OCI-LY1 (cell line): ENCODE measurements at regions not wholly inside any gene's neighbourhood (a gene's known extent, or its start where the extent isn't known, plus 50 kb on each side); places are given as distances from the start of the nearest gene placed in this dataset.

ENCODE experiments used
- H2AFZ ChIP-seq: fragments of 200-600 bp; sonication (generic), shearing (Covaris generic); 2 replicates; pipeline ENCODE4 v1.6.0; 2014; ENCODE audit warnings: antibody characterized with exemption, mild to moderate bottlenecking, low read length
- H3F3A ChIP-seq: fragments of 200-600 bp; sonication (generic), shearing (Covaris generic); 2 replicates; pipeline ENCODE4 v1.6.0; 2014; ENCODE audit warnings: mild to moderate bottlenecking, antibody characterized with exemption, low read length, moderate library complexity; ENCODE audit not compliant: insufficient read depth
- H3K27ac ChIP-seq: fragments of 200-600 bp; sonication (generic); 2 replicates; pipeline ENCODE4 v1.5.1; 2014; ENCODE audit warnings: low read length, mixed run types, mild to moderate bottlenecking, low read depth; ENCODE audit not compliant: poor library complexity, severe bottlenecking
- H3K27me3 ChIP-seq: fragments of 200-600 bp; sonication (generic); 2 replicates; pipeline ENCODE4 v1.6.0; 2014; ENCODE audit warnings: antibody characterized with exemption, mild to moderate bottlenecking, low read length, moderate library complexity; ENCODE audit not compliant: insufficient read depth
- H3K36me3 ChIP-seq: fragments of 200-600 bp; sonication (generic); 2 replicates; pipeline ENCODE4 v1.6.1; 2014; ENCODE audit warnings: mild to moderate bottlenecking, antibody characterized with exemption, low read length, moderate library complexity, mixed read lengths; ENCODE audit not compliant: insufficient read depth
- H3K4me1 ChIP-seq: fragments of 200-600 bp; sonication (generic); 2 replicates; pipeline ENCODE4 v1.5.1; 2014; ENCODE audit warnings: mild to moderate bottlenecking, low read length, moderate library complexity; ENCODE audit not compliant: insufficient read depth, severe bottlenecking
- H3K4me2 ChIP-seq: fragments of 200-600 bp; sonication (generic), shearing (Covaris generic); 2 replicates; pipeline ENCODE4 v1.6.1; 2014; ENCODE audit warnings: low read length
- H3K4me3 ChIP-seq: fragments of 200-600 bp; sonication (generic); 2 replicates; pipeline ENCODE4 v1.5.1; 2014; ENCODE audit warnings: low read length, low read depth, mild to moderate bottlenecking, mixed read lengths; ENCODE audit not compliant: poor library complexity, severe bottlenecking
- H3K79me2 ChIP-seq: fragments of 200-600 bp; shearing (Covaris generic); 2 replicates; pipeline ENCODE4 v1.6.1; 2016; ENCODE audit warnings: mixed run types, low read length, mixed read lengths; ENCODE audit not compliant: insufficient read depth
- H3K9ac ChIP-seq: fragments of 200-600 bp; sonication (generic), shearing (Covaris generic); 2 replicates; pipeline ENCODE4 v1.6.1; 2014; ENCODE audit warnings: mild to moderate bottlenecking, low read length, mixed read lengths
- H3K9me2 ChIP-seq: fragments of 200-600 bp; sonication (generic), shearing (Covaris generic); 2 replicates; pipeline ENCODE4 v1.6.1; 2014; ENCODE audit warnings: low read depth, mild to moderate bottlenecking, low read length, mixed read lengths
- H3K9me3 ChIP-seq: fragments of 200-600 bp; shearing (Covaris generic); 2 replicates; pipeline ENCODE4 v1.6.1; 2014; ENCODE audit warnings: low read length, mixed read lengths
- H4K20me1 ChIP-seq: fragments of 200-600 bp; sonication (generic), shearing (Covaris generic); 2 replicates; pipeline ENCODE4 v1.6.0; 2016; ENCODE audit warnings: mild to moderate bottlenecking, low read length; ENCODE audit not compliant: insufficient read depth
- EZH2 ChIP-seq: fragments of 200-600 bp; sonication (generic), shearing (Covaris generic); IDR thresholded peaks from 2 replicates; pipeline ENCODE4 v1.8.0; 2017; ENCODE audit warnings: borderline replicate concordance, mixed run types, mild to moderate bottlenecking, antibody characterized with exemption, low read length, moderate library complexity, mixed read lengths
- TF ChIP-seq, protein P1 (sequence below): fragments of 200-600 bp; sonication (generic), shearing (Covaris generic); IDR thresholded peaks from 2 replicates; pipeline ENCODE4 v1.5.1; 2017; ENCODE audit warnings: mild to moderate bottlenecking, antibody characterized with exemption, low read length, moderate library complexity, mixed read lengths

DNA sequence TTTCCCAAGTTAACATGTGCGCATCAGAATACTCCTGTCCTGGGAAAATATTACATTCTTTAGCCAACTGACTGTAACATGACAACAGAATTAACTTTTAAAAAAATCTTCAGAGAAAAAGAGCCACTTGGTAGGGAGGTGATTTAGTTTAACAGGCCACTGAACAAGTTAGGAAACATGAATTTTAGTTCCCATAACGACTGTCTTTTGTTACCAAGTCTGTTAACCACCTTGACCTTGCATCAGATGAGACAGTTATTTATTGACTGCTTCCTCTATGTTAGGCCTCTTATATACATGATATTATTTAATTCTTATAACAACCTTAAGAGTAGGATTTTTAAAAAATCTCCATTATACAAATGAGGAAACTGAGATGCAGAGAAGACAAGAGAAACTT, 268.6 kb downstream of the NDFIP2 start:
- TF ChIP-seq, protein P1, sequence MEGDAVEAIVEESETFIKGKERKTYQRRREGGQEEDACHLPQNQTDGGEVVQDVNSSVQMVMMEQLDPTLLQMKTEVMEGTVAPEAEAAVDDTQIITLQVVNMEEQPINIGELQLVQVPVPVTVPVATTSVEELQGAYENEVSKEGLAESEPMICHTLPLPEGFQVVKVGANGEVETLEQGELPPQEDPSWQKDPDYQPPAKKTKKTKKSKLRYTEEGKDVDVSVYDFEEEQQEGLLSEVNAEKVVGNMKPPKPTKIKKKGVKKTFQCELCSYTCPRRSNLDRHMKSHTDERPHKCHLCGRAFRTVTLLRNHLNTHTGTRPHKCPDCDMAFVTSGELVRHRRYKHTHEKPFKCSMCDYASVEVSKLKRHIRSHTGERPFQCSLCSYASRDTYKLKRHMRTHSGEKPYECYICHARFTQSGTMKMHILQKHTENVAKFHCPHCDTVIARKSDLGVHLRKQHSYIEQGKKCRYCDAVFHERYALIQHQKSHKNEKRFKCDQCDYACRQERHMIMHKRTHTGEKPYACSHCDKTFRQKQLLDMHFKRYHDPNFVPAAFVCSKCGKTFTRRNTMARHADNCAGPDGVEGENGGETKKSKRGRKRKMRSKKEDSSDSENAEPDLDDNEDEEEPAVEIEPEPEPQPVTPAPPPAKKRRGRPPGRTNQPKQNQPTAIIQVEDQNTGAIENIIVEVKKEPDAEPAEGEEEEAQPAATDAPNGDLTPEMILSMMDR: no peak
- TF ChIP-seq EZH2: no peak
- H3K4me3 ChIP-seq: no peak overlapping the region
- H3K4me1 ChIP-seq: no peaks in the 10 kb centered on the region
- H3K4me2 ChIP-seq: no peak overlapping the region
- H3K9me2 ChIP-seq: no peaks in the 10 kb centered on the region
- no peak overlapping the region for H3K27ac ChIP-seq
- H3K9me3 ChIP-seq: no peaks in the 10 kb centered on the region
- no peaks in the 10 kb centered on the region for H3F3A ChIP-seq
- H3K9ac ChIP-seq: no peak overlapping the region
- no peaks in the 10 kb centered on the region for H3K79me2 ChIP-seq
- no peaks in the 10 kb centered on the region for H3K36me3 ChIP-seq
- no peak overlapping the region for H2AFZ ChIP-seq
- H4K20me1 ChIP-seq: no peaks in the 10 kb centered on the region
- no peaks in the 10 kb centered on the region for H3K27me3 ChIP-seq

DNA sequence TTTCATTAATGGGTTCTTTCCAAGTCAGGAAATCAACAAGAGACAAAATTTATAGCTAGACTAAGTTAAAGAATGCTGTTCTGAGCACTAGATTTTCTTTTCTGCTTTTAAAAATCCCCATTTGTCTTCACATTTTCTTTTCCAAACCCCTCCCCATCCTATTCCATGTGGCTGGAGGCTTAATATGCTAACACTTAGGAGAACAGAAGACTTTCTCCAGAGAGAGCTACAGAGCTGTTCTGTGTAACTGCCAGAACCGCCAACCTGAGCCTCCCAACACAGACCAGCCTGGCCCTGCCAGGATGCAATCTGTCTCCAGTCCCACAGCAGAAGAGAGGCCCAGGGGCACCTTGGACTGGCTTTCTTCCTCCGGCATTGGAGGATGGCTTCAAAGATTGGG, 264.1 kb downstream of the NDFIP2 start:
- Histone ChIP-seq H3K4me3 (no peak overlapping the region), H3K4me1 (no peaks in the 10 kb centered on the region), H3K27me3 (no peaks in the 10 kb centered on the region), H3K9me2 (no peaks in the 10 kb centered on the region), H3K27ac (no peak overlapping the region), H2AFZ (no peak overlapping the region), H3K9ac (no peak overlapping the region), H3K9me3 (no peaks in the 10 kb centered on the region), H3K36me3 (no peaks in the 10 kb centered on the region), H3K79me2 (no peaks in the 10 kb centered on the region), H3F3A (no peaks in the 10 kb centered on the region), H3K4me2 (no peak overlapping the region), H4K20me1 (no peaks in the 10 kb centered on the region)
- TF ChIP-seq, protein P1: no peak

DNA sequence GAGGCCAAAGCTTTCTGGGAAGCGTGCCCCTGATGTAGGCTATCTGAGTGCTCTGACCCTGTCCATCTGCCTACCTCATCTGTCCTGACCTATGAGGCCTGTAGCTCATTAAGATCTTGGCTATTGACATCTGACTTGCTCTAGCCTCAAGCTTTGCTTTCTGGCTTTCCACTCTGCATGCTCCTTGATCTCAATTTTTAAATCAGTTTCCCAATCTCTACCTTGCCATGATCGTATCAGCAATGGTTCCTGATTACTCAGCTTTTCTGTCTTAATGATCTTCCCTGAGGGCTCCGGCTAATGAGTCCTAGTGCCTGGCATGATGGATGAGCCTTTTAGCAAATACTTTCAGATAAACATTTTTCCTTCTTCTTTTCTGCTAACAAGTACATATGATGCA, 262.0 kb downstream of the NDFIP2 start:
- no peak overlapping the region for H3K27ac ChIP-seq
- H3K9me3 ChIP-seq: no peaks in the 10 kb centered on the region
- H4K20me1 ChIP-seq: no peaks in the 10 kb centered on the region
- no peak overlapping the region for H3K4me3 ChIP-seq
- H3K27me3 ChIP-seq: no peaks in the 10 kb centered on the region
- no peaks in the 10 kb centered on the region for H3F3A ChIP-seq
- no peak overlapping the region for H3K9ac ChIP-seq
- no peaks in the 10 kb centered on the region for H3K36me3 ChIP-seq
- no peak overlapping the region for H2AFZ ChIP-seq
- no peaks in the 10 kb centered on the region for H3K4me1 ChIP-seq
- no peaks in the 10 kb centered on the region for H3K9me2 ChIP-seq
- TF ChIP-seq, protein P1: no peak
- no peak for TF ChIP-seq EZH2
- no peak overlapping the region for H3K4me2 ChIP-seq
- no peaks in the 10 kb centered on the region for H3K79me2 ChIP-seq
